GM23248 (cell line): ENCODE measurements at regions not wholly inside any gene's neighbourhood (a gene's known extent, or its start where the extent isn't known, plus 50 kb on each side); places are given as distances from the start of the nearest gene placed in this dataset.

ENCODE experiments used
- EZH2 ChIP-seq: fragments of 200-600 bp; sonication (generic); IDR thresholded peaks from 2 replicates; pipeline ENCODE4 v1.6.1; 2018; ENCODE audit warnings: antibody characterized with exemption, mild to moderate bottlenecking; ENCODE audit not compliant: insufficient read depth, poor library complexity, severe bottlenecking
- EZH2phosphoT487 ChIP-seq: fragments of 200-600 bp; sonication (generic); IDR thresholded peaks from 2 replicates; pipeline ENCODE4 v1.6.1; 2018; ENCODE audit warnings: antibody characterized with exemption, moderate library complexity, mild to moderate bottlenecking, low read depth; ENCODE audit not compliant: insufficient read depth

- TF ChIP-seq EZH2phosphoT487 (no peak), EZH2 (no peak)
These were observed 241.6 kb downstream of the TFAP2B start for GRCh38 chr6:51060262-51060762.
